Hematopoietic multipotent progenitor cell treated with erythropoietin and hydrocortisone succinate and interleukin-3 and kit ligand, for 15 days (in vitro differentiated cells): ENCODE measurements at regions not wholly inside any gene's neighbourhood (a gene's known extent, or its start where the extent isn't known, plus 50 kb on each side); places are given as distances from the start of the nearest gene placed in this dataset.

Source experiments
- DNase-seq: peaks from one replicate; pipeline ENCODE4 v3.0.0-alpha.2; 2015; ENCODE audit warnings: low spot score

DNA sequence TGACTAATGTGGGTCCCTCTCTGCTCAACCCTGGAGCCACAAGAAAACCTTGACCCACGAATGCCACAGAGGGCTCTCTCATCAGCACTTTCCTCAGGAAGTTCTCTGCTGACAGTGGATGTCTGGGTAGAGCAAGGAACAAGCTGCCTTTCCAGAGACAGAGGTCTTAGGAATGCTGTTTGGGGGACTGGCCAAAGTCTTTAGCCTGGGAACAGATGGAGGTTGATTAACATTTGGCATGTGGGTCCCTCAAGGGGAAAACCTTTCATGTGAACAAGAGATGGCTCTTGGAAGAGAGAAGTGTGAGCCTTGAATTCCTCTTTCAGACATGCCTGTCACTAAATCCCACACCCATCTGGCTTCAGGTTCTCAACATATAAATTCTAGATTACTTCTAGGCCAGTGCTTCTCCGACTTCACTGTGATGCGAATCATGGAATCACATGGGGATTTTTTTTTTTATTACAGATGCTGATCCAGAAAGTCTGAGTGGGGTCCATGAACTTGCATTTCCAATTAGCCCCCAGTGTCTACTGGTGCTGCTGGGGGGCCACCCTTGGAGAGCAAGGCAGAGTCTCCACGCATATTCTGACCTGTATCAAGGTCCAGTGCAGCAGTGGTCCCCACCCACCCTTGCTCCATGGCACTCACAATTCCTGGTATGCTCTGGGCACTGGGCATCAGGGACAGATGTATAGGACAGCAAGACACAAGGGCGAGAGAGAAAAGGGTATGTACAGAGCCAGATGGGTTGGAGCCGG lies 360.4 kb downstream of the CXCL12 start:
- no peak for DNase-seq

DNA sequence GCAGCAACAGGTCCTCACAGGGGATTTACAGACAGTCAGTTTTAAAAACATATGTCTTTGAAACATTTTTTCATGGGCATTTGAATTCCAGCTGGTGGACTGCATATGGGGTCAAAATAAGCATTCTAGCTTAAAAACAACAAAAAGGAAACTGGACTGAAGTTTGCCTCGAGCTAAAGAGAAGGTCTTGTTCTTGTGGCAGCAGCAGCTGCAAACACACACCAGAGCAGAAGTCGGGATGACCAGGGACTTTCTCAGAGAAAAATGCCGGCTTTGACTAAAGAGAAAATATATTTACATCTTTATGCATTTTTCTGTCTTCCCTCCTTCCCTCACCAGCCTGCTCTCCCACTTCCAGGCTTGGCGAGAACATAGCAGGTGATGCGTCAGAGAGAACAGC lies 361.4 kb downstream of the CXCL12 start:
- DNase-seq = no peak

DNA sequence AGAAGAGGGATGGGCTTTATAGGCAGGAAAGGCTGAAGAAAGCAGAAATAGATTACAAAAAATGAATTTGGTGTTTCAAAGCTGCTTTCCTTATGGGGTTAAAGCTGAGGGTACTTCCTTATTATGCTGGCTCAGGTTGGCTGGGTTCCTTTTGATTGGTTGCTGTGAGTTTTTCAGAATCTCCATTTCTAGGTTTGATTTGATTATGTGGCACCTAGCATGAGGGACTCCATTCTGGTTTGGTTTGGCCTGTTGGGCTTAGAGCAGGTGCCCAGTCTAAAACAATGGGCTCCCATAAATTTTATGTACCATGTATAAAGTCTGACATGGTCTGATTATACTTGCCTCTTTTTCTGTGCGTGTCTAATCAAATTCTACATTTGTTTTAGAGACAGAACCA lies 362.7 kb downstream of the CXCL12 start:
- DNase-seq = no peak

DNA sequence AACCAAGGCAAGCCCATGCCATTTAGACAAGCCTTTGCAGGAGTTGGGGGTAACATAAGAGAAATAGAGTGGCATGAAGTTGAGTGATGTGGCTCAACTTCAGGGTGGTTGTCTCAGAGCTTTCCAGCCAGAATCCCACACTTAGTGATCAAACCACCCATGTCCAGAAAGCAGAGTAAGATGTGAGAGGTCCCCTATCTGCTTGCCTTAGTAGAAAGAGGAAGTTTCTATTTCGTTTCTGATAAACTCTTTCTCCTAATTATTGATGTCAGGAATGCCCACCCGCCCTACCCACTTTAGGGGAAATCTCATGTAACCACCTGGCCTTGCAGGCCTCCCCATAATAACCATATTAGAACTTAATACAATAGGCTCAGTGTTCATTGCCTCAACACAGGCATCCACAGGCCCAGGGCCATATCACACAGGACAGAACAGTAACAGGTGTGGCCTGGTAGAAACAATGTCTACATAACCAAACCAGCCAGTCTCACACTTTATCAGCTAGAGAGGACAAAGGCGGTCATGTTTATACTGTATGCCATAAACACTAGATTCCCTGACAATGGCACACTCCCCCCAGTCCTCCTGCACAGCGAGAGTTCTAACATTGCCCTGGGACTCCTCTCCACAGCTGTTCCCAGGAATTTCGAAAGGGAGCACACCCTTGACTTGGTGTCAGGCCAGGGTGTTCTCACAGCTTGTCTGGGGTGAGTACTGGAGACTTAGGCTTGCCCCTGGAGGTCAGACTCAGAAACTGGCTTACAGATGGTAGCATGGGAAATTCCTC lies 364.4 kb downstream of the CXCL12 start:
- no peak for DNase-seq

DNA sequence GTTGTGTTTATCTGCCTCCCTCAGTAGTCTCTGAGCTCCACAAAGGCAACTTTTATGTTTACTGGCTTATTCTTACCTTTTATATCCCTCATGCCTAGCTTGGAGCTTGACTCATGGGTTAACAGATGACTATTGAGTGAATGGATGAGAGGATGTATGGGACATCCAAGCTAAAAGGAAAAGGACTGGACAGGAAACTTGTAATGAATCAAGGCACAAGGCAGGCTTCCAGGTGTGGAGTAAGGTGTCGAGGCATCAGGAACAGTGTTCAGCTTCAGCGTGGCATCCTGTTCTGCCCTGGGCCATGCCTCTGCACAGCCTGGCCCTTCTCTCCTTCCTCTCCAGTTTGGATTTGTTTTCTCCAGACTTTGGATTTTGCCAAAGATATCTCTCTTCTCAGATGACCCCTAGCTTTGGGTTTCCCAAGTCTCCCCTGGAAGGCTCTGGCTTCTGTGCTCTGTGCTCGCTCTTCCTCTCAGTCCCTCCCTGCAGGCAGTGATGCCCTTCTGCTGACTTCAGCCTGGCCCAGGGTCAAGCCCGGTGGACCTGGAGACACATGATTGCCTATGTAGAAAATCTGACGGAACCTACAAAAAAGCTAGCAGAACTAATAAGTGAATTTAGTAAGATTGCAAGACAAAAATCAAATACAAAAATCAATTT lies 367.3 kb downstream of the CXCL12 start:
- DNase-seq = no peak

DNA sequence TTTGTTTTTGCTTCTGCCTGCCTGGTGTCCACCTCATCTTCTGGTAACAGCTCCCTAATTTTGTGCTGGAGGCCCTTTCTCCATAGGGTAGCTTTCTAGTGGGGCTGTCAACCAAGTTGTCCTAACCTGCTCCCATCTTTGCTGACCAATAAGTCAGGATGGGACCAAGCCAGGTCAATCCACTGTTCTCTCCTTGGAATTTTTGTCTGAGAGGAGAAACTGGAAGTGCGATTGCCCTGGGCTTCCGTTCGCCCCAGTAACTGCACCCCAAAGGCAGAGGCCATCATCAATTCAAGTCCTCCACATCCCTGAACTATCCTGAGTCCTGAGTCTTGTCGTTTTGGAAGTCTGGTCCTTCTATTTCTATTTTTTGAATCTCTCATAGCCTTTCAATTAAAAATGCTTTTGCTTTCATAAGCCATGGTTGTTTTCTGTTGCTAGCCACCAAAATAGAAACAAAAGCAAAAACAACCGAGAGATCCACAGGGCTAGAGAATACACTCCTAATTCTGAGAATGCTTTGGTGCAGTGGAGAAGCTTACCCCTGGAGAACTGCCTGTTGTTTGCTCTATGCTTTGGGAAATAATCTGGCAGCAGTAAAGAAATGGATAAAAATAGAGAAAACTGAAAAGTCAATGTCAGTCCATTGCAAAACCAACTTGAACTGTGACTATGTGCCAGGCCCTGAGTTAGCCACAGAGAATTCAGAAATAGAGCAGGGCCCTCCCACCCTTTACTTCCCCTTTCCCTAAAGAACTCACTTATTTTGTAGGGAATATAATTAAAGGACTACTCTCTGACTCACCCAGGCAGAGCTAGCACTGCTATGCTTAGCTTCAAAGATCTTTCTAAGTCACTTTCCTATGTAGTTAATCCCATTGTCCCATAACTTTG lies 368.1 kb downstream of the CXCL12 start:
- DNase-seq = no peak

DNA sequence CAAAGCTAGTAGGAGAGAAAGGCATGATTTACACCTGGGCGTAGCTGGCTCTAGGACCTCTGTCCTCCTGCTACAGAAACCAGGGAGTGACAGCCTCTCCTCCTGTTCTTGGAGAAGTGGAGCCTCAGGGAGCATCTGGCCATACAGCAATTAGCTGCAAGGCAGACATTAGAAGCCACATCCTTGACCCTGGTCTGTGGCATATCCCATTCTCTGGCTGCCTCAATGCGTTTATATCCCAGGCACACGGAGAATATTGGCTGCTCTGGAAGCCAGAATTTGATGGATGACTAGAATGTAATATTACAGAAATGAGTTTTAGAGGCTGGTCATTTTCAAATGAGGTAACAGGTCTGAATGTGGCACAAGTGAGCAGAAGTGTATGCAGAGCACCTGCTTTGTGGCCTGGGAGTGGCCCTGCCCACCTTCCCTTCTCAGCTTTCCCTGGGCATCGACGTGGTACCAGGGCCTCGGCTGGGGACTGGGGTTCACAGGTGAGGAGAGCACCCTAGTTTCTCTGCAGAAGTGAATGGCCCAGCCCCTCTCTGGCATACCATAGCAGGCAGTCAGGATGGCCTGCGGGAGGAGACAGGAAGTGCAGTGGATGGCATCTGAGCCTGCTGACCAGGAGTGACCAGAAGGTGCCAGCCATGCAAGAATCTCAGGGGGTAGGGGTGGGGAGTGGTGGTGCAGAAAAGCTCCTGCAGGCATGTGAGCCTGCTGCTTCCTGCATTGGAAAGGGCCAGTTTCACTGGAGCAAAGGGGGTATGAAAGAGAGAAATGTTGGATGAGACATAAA lies 367.2 kb upstream of the ZNF32 start:
- DNase-seq = no peak

DNA sequence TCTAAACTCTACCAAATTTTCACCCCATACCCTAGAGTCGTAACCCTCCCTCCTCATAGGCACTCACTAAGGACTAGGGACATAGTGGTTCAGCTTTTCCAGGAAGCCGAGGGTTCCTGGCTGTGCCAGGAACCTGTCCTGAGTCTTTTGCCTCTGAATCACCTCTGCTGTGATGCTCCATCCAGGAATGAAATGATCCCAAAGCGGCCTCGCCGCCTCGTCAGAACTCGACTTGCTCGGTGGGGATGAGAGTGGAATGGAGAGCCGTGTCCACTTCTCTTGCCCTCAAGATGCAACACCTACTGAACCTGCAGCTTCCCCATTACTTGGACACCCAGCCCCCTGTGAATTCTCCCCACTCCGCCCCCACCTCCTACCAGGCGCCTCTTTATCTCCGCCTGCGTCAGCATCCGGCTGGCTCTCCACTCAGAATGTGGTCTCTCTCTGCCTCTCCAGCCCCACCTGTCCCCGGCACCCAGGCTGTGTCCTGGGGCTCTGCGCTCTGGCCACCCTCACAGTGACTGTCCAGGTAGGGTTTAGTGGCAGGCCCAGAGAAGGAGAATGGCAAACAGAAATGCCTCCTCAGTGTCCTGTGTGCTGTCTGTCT lies 366.1 kb upstream of the ZNF32 start:
- no peak for DNase-seq

DNA sequence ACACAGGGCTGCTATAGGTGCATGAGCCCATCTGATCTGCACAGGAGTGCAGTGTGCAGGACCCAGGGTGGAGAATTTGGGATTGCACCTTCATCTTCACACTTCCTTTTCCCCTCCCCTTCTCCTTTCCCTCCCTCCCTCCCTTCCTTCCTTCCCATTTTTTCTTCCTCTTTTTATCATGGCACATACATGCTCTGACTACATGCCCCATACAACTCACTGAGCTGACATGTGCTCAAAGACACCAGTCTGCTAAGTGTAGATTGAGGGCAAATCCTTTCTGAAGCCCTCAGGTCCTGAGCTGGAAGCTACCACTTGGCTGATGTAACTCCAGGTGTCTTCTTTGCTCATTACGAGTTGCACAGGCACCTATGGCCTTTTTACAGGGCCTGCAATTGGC lies 365.3 kb upstream of the ZNF32 start:
- no peak for DNase-seq

DNA sequence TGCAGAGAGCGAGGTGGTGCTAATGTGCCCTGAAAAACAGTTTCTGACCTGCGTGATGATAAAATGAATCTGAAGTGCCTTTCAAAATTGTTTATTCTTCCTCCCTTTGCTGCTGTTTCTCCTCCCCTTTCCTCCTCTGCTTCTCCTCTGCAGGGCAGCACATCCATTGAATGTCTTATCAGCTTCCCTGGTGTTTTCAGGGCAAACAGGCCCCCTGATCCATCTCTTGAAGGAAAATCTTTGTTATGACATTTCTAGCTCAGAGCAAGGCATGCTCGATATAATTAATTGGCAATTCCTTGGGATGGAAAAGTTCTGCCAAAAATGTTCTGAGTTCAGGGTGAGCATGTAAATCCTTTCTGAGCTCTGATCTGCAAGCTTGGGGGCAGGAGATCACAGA lies 364.2 kb upstream of the ZNF32 start:
- DNase-seq = no peak

DNA sequence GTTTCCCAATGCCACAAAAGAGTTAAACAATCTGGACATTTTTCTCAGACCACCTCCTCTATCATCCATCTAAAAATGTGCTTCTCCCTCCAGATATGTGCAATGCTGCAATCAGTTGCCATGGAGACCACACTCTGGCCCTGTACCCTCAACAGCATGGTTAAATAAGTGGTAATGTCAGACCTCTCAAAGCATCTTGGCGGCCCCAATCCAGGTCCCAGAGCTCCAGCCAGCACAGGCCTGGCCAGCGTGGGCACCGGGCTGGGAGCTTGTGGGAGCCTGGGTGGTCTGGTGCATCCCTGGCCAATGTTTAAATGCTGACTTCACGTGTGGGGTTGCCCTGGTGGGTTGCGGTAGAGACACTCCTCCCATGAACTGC lies 362.9 kb upstream of the ZNF32 start:
- no peak for DNase-seq

DNA sequence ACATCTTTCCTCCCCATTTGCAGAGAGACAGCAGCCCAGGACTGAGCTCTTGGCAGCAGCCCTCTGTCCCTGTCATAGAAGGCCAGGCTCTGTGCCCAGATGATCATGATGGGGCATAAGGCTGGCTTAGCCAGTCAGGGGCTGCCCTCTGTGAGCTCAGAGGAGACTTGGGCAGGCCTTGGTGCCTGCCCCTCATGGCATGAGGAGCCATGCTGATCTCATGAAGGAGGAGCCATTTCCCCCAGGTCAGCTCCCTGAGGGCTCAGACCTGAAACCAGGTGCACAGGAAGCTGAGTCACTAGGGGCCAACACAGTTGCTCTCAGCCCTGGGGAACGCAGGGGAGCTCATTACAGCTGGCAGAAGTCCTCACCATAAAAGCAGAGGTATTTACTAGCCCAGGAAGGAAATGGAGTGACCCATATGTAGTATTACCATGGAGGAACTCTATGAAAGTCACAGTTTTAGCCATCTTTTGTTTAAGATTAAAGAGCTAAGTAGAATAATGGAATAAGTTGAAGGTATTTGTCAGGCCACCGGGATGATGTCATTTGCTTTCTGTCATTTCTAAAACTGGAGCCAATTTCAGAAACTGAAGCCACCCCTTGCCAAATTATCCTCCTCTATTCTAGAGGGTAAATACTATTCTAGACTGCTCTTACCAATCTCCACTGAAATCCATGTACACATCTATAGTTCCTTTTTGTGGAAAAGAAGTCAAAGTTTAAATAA lies 362.4 kb upstream of the ZNF32 start:
- no peak for DNase-seq

DNA sequence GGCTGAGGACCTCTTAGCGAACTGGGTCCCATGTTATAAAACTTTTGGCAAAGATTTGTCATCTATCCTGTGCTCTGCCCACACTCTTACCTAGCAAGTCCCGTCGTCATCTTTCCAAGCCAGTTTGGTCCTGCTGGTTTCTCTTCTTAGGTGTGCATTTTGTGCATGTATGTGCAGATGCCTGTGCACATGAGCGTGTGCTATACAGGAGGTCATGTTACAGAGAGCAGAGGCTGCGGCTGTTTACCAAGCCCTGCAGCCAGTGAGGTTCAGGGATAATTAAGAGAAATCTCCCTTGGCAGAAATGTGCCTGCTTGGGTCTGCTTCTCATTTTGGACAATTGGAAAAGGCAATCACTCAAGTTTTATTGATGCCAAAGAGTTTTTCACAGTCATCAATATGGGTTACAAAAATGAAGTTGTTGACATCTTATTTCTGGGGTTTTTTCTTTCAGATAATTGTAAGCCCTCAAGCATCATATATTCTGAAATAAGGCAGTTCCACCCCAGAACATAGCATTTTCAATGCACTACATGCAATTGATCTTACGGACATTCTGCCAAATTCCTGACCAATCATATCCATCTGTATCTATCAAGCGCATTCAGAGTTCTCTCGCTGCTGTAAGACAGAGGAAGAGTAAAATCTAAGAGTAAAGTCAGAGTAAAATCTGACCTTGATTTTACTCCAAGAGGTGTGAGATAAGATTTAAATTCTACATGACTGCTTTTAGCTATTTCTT lies 361.4 kb upstream of the ZNF32 start:
- DNase-seq = no peak

DNA sequence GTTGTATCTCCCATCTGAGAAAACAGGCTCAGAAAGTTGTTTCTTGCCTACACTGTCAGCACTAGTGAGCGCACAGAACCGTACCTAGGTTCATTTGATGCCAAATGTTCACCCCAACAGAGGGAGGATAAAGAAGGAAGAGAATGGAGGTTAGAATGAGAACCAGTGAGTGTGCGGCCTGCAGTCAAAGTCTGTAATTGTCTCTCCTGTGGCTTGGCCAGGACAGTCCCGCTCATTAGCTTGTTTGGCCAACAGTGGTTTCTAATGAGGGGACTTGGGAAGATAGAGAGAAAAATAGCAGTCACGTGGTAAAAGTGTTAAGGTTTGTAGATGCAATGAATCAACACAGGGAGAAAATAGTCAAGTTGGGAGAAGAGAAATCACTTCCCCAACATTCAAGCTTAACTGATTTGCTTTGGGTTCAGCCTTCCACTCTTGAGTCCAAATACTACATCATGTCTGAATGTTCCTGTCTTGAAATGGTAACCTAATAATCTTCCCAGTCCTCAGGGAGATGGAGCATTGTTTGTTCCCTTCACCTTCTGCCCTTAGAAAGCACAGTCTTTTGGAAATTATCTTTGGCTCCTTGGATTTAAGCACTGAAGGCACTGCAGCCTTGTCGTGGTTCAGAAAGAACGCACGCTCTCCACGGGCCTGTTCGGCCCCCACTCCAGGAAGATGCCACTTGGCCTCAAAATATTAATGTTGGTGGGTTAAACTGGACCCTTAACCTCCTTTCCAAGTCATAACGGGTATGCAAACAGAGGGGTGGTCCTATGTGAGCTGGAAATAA lies 360.4 kb upstream of the ZNF32 start:
- no peak for DNase-seq

DNA sequence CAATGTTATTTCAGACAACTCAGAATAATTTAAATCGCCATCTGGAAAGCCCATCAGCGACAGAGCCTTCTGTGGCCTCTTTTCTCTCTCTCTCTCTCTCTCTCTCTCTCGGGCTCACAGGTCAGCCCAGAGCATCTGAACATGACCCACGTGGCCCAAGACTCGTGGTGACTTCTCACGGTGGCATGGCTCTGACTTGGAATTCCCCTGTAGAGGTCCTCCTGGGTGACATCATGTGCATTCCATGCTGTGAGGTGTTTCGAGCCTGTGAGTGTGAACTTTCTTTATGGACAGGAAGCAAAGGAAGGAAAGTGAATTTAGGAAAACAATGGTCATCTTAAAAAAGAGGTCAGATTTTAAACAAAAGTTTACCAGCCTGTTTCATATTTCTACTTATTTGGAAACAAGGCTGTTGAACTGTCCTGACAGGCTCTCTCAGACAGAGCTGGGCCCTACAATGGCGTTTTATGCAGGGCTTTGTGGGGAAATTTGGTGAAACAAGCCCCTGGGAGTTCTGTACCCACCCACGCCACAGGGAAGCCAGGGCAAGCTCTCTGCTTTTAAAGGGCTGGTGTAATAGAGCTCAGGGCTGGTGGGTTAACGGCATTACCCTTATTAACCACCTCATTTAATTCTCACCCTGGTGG lies 359.7 kb upstream of the ZNF32 start:
- DNase-seq = no peak

DNA sequence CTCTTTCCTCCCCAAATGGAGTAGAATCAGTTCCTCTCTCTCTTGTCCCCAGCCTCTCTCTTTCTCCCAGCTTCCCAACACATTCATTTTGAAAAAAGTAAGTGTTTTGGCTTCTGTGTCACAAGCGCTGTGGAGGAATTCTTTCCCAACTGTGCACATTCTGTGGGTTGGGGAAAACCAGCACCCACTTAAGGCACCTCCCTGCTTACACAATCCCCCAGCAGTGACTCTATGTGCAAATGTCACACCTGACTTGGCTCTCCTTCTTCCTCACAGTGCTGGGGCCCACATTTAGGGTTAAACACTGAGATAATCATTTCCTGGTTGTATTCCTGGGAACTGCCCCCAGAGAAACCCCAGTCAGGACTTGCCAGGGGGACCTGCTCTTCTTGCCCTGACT lies 358.1 kb upstream of the ZNF32 start:
- DNase-seq = no peak

DNA sequence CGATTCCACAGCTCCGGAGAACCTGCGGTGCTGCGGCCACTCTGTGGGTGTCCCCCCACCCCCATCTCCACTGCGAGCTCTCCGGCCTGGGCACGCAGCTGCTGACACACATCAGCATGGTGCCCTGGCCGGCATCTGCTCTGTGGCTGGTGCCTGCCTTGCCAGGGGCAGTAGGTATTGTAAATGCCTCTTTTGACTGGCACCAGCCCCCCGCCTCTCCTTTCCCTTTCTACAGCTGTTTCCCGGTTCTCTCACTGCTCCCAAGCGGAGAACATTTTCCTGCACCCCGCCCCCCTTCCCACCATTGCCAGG lies 357.1 kb upstream of the ZNF32 start:
- no peak for DNase-seq
